Osteoblast (primary cell): ENCODE measurements at regions not wholly inside any gene's neighbourhood (a gene's known extent, or its start where the extent isn't known, plus 50 kb on each side); places are given as distances from the start of the nearest gene placed in this dataset.

Source experiments
- DNase-seq: peaks from one replicate; pipeline ENCODE4 v3.0.0; 2011; ENCODE audit warnings: low spot score, mixed read lengths; ENCODE audit not compliant: insufficient read length; ENCODE audit errors: missing footprints
- H2AFZ ChIP-seq: 2 replicates; pipeline ENCODE4 v1.6.0; 2011; ENCODE audit warnings: mild to moderate bottlenecking, low read length
- H3K27ac ChIP-seq: 2 replicates; pipeline ENCODE4 v1.5.1; 2011; ENCODE audit warnings: mild to moderate bottlenecking, low read depth, low read length, moderate library complexity
- H3K27me3 ChIP-seq: 2 replicates; pipeline ENCODE4 v1.6.0; 2012; ENCODE audit warnings: mild to moderate bottlenecking, control low read depth, inconsistent platforms, low read length, moderate library complexity; ENCODE audit not compliant: insufficient read depth
- H3K36me3 ChIP-seq: 2 replicates; pipeline ENCODE4 v1.5.1; 2011; ENCODE audit warnings: mild to moderate bottlenecking, low read length, control low read depth, moderate library complexity; ENCODE audit not compliant: insufficient read depth
- H3K4me1 ChIP-seq: 2 replicates; pipeline ENCODE4 v1.5.1; 2011; ENCODE audit warnings: mild to moderate bottlenecking, low read length, control low read depth, moderate library complexity; ENCODE audit not compliant: insufficient read depth
- H3K4me2 ChIP-seq: 2 replicates; pipeline ENCODE4 v1.6.0; 2011; ENCODE audit warnings: mild to moderate bottlenecking, low read length; ENCODE audit not compliant: insufficient read depth
- H3K4me3 ChIP-seq: fragments of 200-600 bp; sonication (generic); 3 replicates; pipeline ENCODE4 v1.5.1; 2012; ENCODE audit warnings: mild to moderate bottlenecking, low read length, inconsistent platforms; ENCODE audit not compliant: insufficient read depth
- H3K79me2 ChIP-seq: 2 replicates; pipeline ENCODE4 v1.6.0; 2012; ENCODE audit warnings: mild to moderate bottlenecking, low read length, control low read depth, inconsistent platforms; ENCODE audit not compliant: insufficient read depth
- H3K9me3 ChIP-seq: 2 replicates; pipeline ENCODE4 v1.5.1; 2011; ENCODE audit warnings: low read depth, low read length, control low read depth
- H4K20me1 ChIP-seq: 2 replicates; pipeline ENCODE4 v1.6.0; 2012; ENCODE audit warnings: mild to moderate bottlenecking, low read length, control low read depth; ENCODE audit not compliant: insufficient read depth
- CTCF ChIP-seq: IDR thresholded peaks from 2 replicates; pipeline ENCODE4 v1.5.1; 2011; ENCODE audit warnings: mild to moderate bottlenecking, low read depth, low read length, moderate library complexity; ENCODE audit errors: extremely low read depth

- H3K9me3 ChIP-seq, result no peaks in the 10 kb centered on the region
- H3K79me2 ChIP-seq, result no peaks in the 10 kb centered on the region
- H3K27ac ChIP-seq, result no peak overlapping the region
- H3K4me2 ChIP-seq, result no peak overlapping the region
- no peaks in the 10 kb centered on the region for H4K20me1 ChIP-seq
- no peak for TF ChIP-seq CTCF
- DNase-seq, result no peak
- H3K4me3 ChIP-seq, result no peak overlapping the region
- no peaks in the 10 kb centered on the region for H3K36me3 ChIP-seq
- no peak overlapping the region for H2AFZ ChIP-seq
- H3K27me3 ChIP-seq, result no peaks in the 10 kb centered on the region
- no peaks in the 10 kb centered on the region for H3K4me1 ChIP-seq
Measured at GRCh38 chr4:4719436-4719835, 140.0 kb upstream of the MSX1 start.

GRCh38 chr4:4717692-4718091, 141.8 kb upstream of the MSX1 start:
- Histone ChIP-seq H3K4me1 (no peaks in the 10 kb centered on the region), H3K27ac (no peak overlapping the region), H3K4me3 (no peak overlapping the region), H4K20me1 (no peaks in the 10 kb centered on the region), H3K9me3 (no peaks in the 10 kb centered on the region), H3K36me3 (no peaks in the 10 kb centered on the region), H2AFZ (no peak overlapping the region), H3K4me2 (no peak overlapping the region), H3K79me2 (no peaks in the 10 kb centered on the region), H3K27me3 (no peaks in the 10 kb centered on the region)
- DNase-seq, result no peak
- no peak for TF ChIP-seq CTCF

GRCh38 chr4:4714331-4714730, 145.1 kb upstream of the MSX1 start:
- no peaks in the 10 kb centered on the region for H4K20me1 ChIP-seq
- H2AFZ ChIP-seq, result no peak overlapping the region
- no peak for TF ChIP-seq CTCF
- H3K4me3 ChIP-seq, result no peak overlapping the region
- H3K27me3 ChIP-seq, result peaks cover 3% of the 10 kb centered on the region
- no peaks in the 10 kb centered on the region for H3K36me3 ChIP-seq
- H3K27ac ChIP-seq, result no peak overlapping the region
- H3K4me2 ChIP-seq, result no peak overlapping the region
- no peak for DNase-seq
- H3K9me3 ChIP-seq, result no peaks in the 10 kb centered on the region
- H3K4me1 ChIP-seq, result no peaks in the 10 kb centered on the region
- H3K79me2 ChIP-seq, result no peaks in the 10 kb centered on the region

GRCh38 chr4:4712800-4713528, 146.5 kb upstream of the MSX1 start:
- no peaks in the 10 kb centered on the region for H3K79me2 ChIP-seq
- H4K20me1 ChIP-seq, result no peaks in the 10 kb centered on the region
- H3K9me3 ChIP-seq, result no peaks in the 10 kb centered on the region
- H3K4me2 ChIP-seq, result no peak overlapping the region
- DNase-seq, result no peak
- H3K27ac ChIP-seq, result no peak overlapping the region
- H3K36me3 ChIP-seq, result no peaks in the 10 kb centered on the region
- H3K4me3 ChIP-seq, result no peak overlapping the region
- H3K27me3 ChIP-seq, result peaks cover 3% of the 10 kb centered on the region
- TF ChIP-seq CTCF, result no peak
- H2AFZ ChIP-seq, result no peak overlapping the region
- H3K4me1 ChIP-seq, result no peaks in the 10 kb centered on the region
